ENCODE measurements at regions not wholly inside any gene's neighbourhood (a gene's known extent, or its start where the extent isn't known, plus 50 kb on each side); places are given as distances from the start of the nearest gene placed in this dataset.

GRCh38 chr6:127053875-127054235, 64.6 kb upstream of the RSPO3 start:
- TF ChIP-seq POLR2A (IDR thresholded peaks at IDR 0.05; ENCODE audit: low read depth, low read length), result no peak
- TF ChIP-seq POLR2AphosphoS5 (IDR thresholded peaks at IDR 0.05; ENCODE audit: low read depth, low read length), result no peak
- no peak for TF ChIP-seq TAF1 (IDR thresholded peaks at IDR 0.05; ENCODE audit: borderline replicate concordance, low read depth, low read length)
